SU-DHL-6 (cell line): ENCODE measurements at regions not wholly inside any gene's neighbourhood (a gene's known extent, or its start where the extent isn't known, plus 50 kb on each side); places are given as distances from the start of the nearest gene placed in this dataset.

Experiments used
- EZH2phosphoT487 ChIP-seq: fragments of 200-600 bp; sonication (generic), shearing (Covaris generic); conservative IDR thresholded peaks from 2 replicates; pipeline ENCODE4 v1.6.1; 2018; ENCODE audit warnings: mild to moderate bottlenecking, antibody characterized with exemption, low read length, moderate library complexity, mixed read lengths
- TF ChIP-seq, protein P1 (sequence below): fragments of 200-600 bp; sonication (generic); IDR thresholded peaks from one replicate; pipeline ENCODE4 v1.5.1; 2017; ENCODE audit warnings: antibody characterized with exemption, mild to moderate bottlenecking, low read length, moderate library complexity; ENCODE audit not compliant: insufficient read depth, poor library complexity, severe bottlenecking

DNA sequence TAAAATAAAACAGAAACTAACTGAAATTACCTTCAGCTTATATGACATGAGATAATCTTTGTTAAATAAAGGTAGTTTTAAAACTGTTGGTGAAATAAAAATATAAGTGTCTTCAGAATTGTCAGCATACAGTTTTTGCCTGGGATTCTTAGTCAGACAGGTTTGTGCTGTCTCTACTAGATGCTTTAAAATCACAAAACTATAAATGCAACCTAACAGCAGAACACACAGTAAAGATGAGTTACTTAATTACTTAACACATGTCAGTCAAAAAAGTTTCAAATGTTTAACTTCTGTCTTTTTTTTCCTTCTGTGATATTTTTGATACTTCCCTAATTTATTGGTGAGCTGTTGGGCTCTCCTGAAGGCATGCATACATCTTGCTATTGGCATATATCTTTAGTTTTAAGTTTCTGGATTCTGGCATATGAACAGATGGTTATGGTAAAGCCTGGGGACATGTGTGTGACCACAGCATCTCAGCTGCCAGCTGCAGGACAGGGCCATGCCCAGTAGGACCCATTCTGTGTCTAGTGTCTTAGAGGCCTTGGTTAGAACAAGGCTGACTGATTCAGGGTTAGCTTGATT is 231.1 kb upstream of the NUDT12 start:
- TF ChIP-seq, protein P1, sequence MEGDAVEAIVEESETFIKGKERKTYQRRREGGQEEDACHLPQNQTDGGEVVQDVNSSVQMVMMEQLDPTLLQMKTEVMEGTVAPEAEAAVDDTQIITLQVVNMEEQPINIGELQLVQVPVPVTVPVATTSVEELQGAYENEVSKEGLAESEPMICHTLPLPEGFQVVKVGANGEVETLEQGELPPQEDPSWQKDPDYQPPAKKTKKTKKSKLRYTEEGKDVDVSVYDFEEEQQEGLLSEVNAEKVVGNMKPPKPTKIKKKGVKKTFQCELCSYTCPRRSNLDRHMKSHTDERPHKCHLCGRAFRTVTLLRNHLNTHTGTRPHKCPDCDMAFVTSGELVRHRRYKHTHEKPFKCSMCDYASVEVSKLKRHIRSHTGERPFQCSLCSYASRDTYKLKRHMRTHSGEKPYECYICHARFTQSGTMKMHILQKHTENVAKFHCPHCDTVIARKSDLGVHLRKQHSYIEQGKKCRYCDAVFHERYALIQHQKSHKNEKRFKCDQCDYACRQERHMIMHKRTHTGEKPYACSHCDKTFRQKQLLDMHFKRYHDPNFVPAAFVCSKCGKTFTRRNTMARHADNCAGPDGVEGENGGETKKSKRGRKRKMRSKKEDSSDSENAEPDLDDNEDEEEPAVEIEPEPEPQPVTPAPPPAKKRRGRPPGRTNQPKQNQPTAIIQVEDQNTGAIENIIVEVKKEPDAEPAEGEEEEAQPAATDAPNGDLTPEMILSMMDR, result no peak
- TF ChIP-seq EZH2phosphoT487, result no peak
